OCI-M2 (cell line): ENCODE measurements at regions not wholly inside any gene's neighbourhood (a gene's known extent, or its start where the extent isn't known, plus 50 kb on each side); places are given as distances from the start of the nearest gene placed in this dataset.
"Not testable (repeated sequence)": the region's sequence is repeated elsewhere in the genome, so short reads cannot be mapped to it uniquely, and the experiment has no call there.

Experiments used
- DNase-seq: peaks from one replicate; lab custom pipeline; 2025; ENCODE audit not compliant: unreplicated experiment; lab: John Stamatoyannopoulos, UW

GRCh38 chr14:105979446-105979845 is 453.1 kb downstream of the TMEM121 start:
- no peak for DNase-seq

GRCh38 chr14:105980224-105980623 is 453.8 kb downstream of the TMEM121 start:
- no peak for DNase-seq

- DNase-seq, result not testable (repeated sequence)
Measured at GRCh38 chr14:105981517-105982302, 455.3 kb downstream of the TMEM121 start.

- DNase-seq, result no peak
Measured at GRCh38 chr14:105982664-105983063, 456.3 kb downstream of the TMEM121 start.

- no peak for DNase-seq
Measured at GRCh38 chr14:105986894-105987284, 460.5 kb downstream of the TMEM121 start.

- no peak for DNase-seq
Measured at GRCh38 chr14:105987563-105987962, 461.2 kb downstream of the TMEM121 start.

GRCh38 chr14:105989566-105990302 is 463.4 kb downstream of the TMEM121 start:
- no peak for DNase-seq

- not testable (repeated sequence) for DNase-seq
Measured at GRCh38 chr14:105991677-105992076, 465.3 kb downstream of the TMEM121 start.

- DNase-seq, result no peak
Measured at GRCh38 chr14:105993814-105994213, 467.4 kb downstream of the TMEM121 start.

- not testable (repeated sequence) for DNase-seq
Measured at GRCh38 chr14:105995011-105995710, 468.8 kb downstream of the TMEM121 start.

- DNase-seq, result not testable (repeated sequence)
Measured at GRCh38 chr14:105998597-105998996, 472.2 kb downstream of the TMEM121 start.

- no peak for DNase-seq
Measured at GRCh38 chr14:105999361-106000028, 473.1 kb downstream of the TMEM121 start.

GRCh38 chr14:106000029-106000511 is 473.7 kb downstream of the TMEM121 start:
- not testable (repeated sequence) for DNase-seq

- DNase-seq, result not testable (repeated sequence)
Measured at GRCh38 chr14:106001277-106001676, 474.9 kb downstream of the TMEM121 start.

- no peak for DNase-seq
Measured at GRCh38 chr14:106003351-106003750, 477.0 kb downstream of the TMEM121 start.

- not testable (repeated sequence) for DNase-seq
Measured at GRCh38 chr14:106004937-106005795, 478.8 kb downstream of the TMEM121 start.

- DNase-seq, result not testable (repeated sequence)
Measured at GRCh38 chr14:106006043-106006442, 479.7 kb downstream of the TMEM121 start.

GRCh38 chr14:106006716-106007115 is 480.3 kb downstream of the TMEM121 start:
- not testable (repeated sequence) for DNase-seq

- no peak for DNase-seq
Measured at GRCh38 chr14:106010783-106011182, 484.4 kb downstream of the TMEM121 start.
